Osteoblast (primary cell): ENCODE measurements at regions not wholly inside any gene's neighbourhood (a gene's known extent, or its start where the extent isn't known, plus 50 kb on each side); places are given as distances from the start of the nearest gene placed in this dataset.
"Not testable (repeated sequence)": the region's sequence is repeated elsewhere in the genome, so short reads cannot be mapped to it uniquely, and the experiment has no call there.

Source experiments
- DNase-seq: peaks from one replicate; pipeline ENCODE4 v3.0.0; 2011; ENCODE audit warnings: low spot score, mixed read lengths; ENCODE audit not compliant: insufficient read length; ENCODE audit errors: missing footprints
- H2AFZ ChIP-seq: 2 replicates; pipeline ENCODE4 v1.6.0; 2011; ENCODE audit warnings: mild to moderate bottlenecking, low read length
- H3K27ac ChIP-seq: 2 replicates; pipeline ENCODE4 v1.5.1; 2011; ENCODE audit warnings: mild to moderate bottlenecking, low read depth, low read length, moderate library complexity
- H3K27me3 ChIP-seq: 2 replicates; pipeline ENCODE4 v1.6.0; 2012; ENCODE audit warnings: mild to moderate bottlenecking, control low read depth, inconsistent platforms, low read length, moderate library complexity; ENCODE audit not compliant: insufficient read depth
- H3K36me3 ChIP-seq: 2 replicates; pipeline ENCODE4 v1.5.1; 2011; ENCODE audit warnings: mild to moderate bottlenecking, low read length, control low read depth, moderate library complexity; ENCODE audit not compliant: insufficient read depth
- H3K4me1 ChIP-seq: 2 replicates; pipeline ENCODE4 v1.5.1; 2011; ENCODE audit warnings: mild to moderate bottlenecking, low read length, control low read depth, moderate library complexity; ENCODE audit not compliant: insufficient read depth
- H3K4me2 ChIP-seq: 2 replicates; pipeline ENCODE4 v1.6.0; 2011; ENCODE audit warnings: mild to moderate bottlenecking, low read length; ENCODE audit not compliant: insufficient read depth
- H3K4me3 ChIP-seq: fragments of 200-600 bp; sonication (generic); 3 replicates; pipeline ENCODE4 v1.5.1; 2012; ENCODE audit warnings: mild to moderate bottlenecking, low read length, inconsistent platforms; ENCODE audit not compliant: insufficient read depth
- H3K79me2 ChIP-seq: 2 replicates; pipeline ENCODE4 v1.6.0; 2012; ENCODE audit warnings: mild to moderate bottlenecking, low read length, control low read depth, inconsistent platforms; ENCODE audit not compliant: insufficient read depth
- H3K9me3 ChIP-seq: 2 replicates; pipeline ENCODE4 v1.5.1; 2011; ENCODE audit warnings: low read depth, low read length, control low read depth
- H4K20me1 ChIP-seq: 2 replicates; pipeline ENCODE4 v1.6.0; 2012; ENCODE audit warnings: mild to moderate bottlenecking, low read length, control low read depth; ENCODE audit not compliant: insufficient read depth
- CTCF ChIP-seq: IDR thresholded peaks from 2 replicates; pipeline ENCODE4 v1.5.1; 2011; ENCODE audit warnings: mild to moderate bottlenecking, low read depth, low read length, moderate library complexity; ENCODE audit errors: extremely low read depth

- no peak overlapping the region for H3K4me2 ChIP-seq
- no peak for DNase-seq
- H4K20me1 ChIP-seq = no peaks in the 10 kb centered on the region
- H3K4me1 ChIP-seq = peaks cover 9% of the 10 kb centered on the region
- no peaks in the 10 kb centered on the region for H3K79me2 ChIP-seq
- no peak overlapping the region for H3K4me3 ChIP-seq
- no peaks in the 10 kb centered on the region for H3K36me3 ChIP-seq
- peak overlapping the region; percentile 43 for H2AFZ ChIP-seq
- H3K27me3 ChIP-seq = no peaks in the 10 kb centered on the region
- H3K9me3 ChIP-seq = no peaks in the 10 kb centered on the region
- no peak overlapping the region for H3K27ac ChIP-seq
- no peak for TF ChIP-seq CTCF
Observed at GRCh38 chr1:115506518-115506917, 135.3 kb upstream of the VANGL1 start.

- H3K4me3 ChIP-seq = no peak overlapping the region
- no peaks in the 10 kb centered on the region for H3K27me3 ChIP-seq
- H4K20me1 ChIP-seq = no peaks in the 10 kb centered on the region
- no peak overlapping the region for H3K4me2 ChIP-seq
- H3K27ac ChIP-seq = no peak overlapping the region
- H2AFZ ChIP-seq = no peak overlapping the region
- no peak for TF ChIP-seq CTCF
- peaks cover 9% of the 10 kb centered on the region for H3K4me1 ChIP-seq
- no peak for DNase-seq
- H3K9me3 ChIP-seq = no peaks in the 10 kb centered on the region
- no peaks in the 10 kb centered on the region for H3K36me3 ChIP-seq
- no peaks in the 10 kb centered on the region for H3K79me2 ChIP-seq
Observed at GRCh38 chr1:115505148-115505571, 136.6 kb upstream of the VANGL1 start.

- H2AFZ ChIP-seq, H3K9me3 ChIP-seq, H3K4me2 ChIP-seq, DNase-seq, H4K20me1 ChIP-seq, H3K4me3 ChIP-seq, H3K27ac ChIP-seq, H3K36me3 ChIP-seq, H3K27me3 ChIP-seq, H3K79me2 ChIP-seq: not testable (repeated sequence)
- H3K4me1 ChIP-seq = peaks cover 20% of the 10 kb centered on the region
Observed at GRCh38 chr1:115502183-115502582, 139.6 kb upstream of the VANGL1 start.

DNA sequence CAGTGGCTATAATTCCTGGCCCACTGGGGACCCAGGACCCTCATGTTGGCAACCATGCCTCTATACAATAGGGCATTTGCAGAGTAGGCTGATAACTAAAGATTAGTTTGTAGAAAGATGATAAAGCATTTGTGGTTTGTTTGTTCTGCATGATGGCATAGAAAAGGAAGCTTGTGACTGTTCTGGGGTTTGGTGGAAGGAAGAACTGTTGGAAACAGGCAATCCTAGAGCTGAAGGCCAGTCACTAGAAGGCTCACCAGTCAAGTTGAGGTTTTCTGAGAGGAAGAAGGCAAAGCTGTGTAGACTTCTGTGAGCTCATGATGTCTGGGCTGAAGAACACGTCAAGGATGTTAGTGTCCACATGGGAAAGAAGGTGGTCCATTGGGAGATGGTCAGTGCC is 140.3 kb upstream of the VANGL1 start:
- Histone ChIP-seq H3K27ac (peak overlapping the region; percentile 4), H3K9me3 (no peaks in the 10 kb centered on the region), H3K36me3 (no peaks in the 10 kb centered on the region), H3K4me2 (no peak overlapping the region), H4K20me1 (no peaks in the 10 kb centered on the region), H3K27me3 (no peaks in the 10 kb centered on the region), H3K4me3 (no peak overlapping the region), H3K79me2 (no peaks in the 10 kb centered on the region), H2AFZ (peak overlapping the region; percentile 45), H3K4me1 (peaks cover 21% of the 10 kb centered on the region)
- TF ChIP-seq CTCF = no peak
- DNase-seq = no peak
